ENCODE measurements at regions not wholly inside any gene's neighbourhood (a gene's known extent, or its start where the extent isn't known, plus 50 kb on each side); places are given as distances from the start of the nearest gene placed in this dataset.
"Not testable (repeated sequence)": the region's sequence is repeated elsewhere in the genome, so short reads cannot be mapped to it uniquely, and the experiment has no call there.

- H3K9me3 ChIP-seq = no peaks in the 10 kb centered on the region
- intact Hi-C loops (cut with DNase I) = no loop called here
- H3K27ac ChIP-seq = no peak overlapping the region
- no peak for ATAC-seq
- DNase-seq = no peak
- H3K4me1 ChIP-seq = no peaks in the 10 kb centered on the region
- H3K36me3 ChIP-seq = no peaks in the 10 kb centered on the region
- TF ChIP-seq, protein P1, sequence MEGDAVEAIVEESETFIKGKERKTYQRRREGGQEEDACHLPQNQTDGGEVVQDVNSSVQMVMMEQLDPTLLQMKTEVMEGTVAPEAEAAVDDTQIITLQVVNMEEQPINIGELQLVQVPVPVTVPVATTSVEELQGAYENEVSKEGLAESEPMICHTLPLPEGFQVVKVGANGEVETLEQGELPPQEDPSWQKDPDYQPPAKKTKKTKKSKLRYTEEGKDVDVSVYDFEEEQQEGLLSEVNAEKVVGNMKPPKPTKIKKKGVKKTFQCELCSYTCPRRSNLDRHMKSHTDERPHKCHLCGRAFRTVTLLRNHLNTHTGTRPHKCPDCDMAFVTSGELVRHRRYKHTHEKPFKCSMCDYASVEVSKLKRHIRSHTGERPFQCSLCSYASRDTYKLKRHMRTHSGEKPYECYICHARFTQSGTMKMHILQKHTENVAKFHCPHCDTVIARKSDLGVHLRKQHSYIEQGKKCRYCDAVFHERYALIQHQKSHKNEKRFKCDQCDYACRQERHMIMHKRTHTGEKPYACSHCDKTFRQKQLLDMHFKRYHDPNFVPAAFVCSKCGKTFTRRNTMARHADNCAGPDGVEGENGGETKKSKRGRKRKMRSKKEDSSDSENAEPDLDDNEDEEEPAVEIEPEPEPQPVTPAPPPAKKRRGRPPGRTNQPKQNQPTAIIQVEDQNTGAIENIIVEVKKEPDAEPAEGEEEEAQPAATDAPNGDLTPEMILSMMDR (IDR thresholded peaks at IDR 0.05) = no peak
- no peak overlapping the region for H3K4me3 ChIP-seq
- no peaks in the 10 kb centered on the region for H3K27me3 ChIP-seq (ENCODE audit: low read depth)
Observed at GRCh38 chr4:129852434-129852833, 756.5 kb downstream of the C4orf33 start.

GRCh38 chr4:129853685-129854467 is 757.9 kb downstream of the C4orf33 start:
- H3K9me3 ChIP-seq; H3K36me3 ChIP-seq; H3K27ac ChIP-seq; H3K4me1 ChIP-seq; H3K4me3 ChIP-seq; intact Hi-C loops (cut with DNase I); H3K27me3 ChIP-seq (ENCODE audit: low read depth); DNase-seq; ATAC-seq: not testable (repeated sequence)

- ATAC-seq (no peak), DNase-seq (no peak)
- intact Hi-C loops (cut with DNase I) = no loop called here
- Histone ChIP-seq H3K27ac (no peak overlapping the region), H3K4me3 (no peak overlapping the region), H3K36me3 (no peaks in the 10 kb centered on the region), H3K9me3 (no peaks in the 10 kb centered on the region), H3K27me3 (ENCODE audit: low read depth) (no peaks in the 10 kb centered on the region), H3K4me1 (no peaks in the 10 kb centered on the region)
- TF ChIP-seq, protein P1 (IDR thresholded peaks at IDR 0.05) = no peak
Observed at GRCh38 chr4:129862461-129862860, 766.5 kb downstream of the C4orf33 start.

DNA sequence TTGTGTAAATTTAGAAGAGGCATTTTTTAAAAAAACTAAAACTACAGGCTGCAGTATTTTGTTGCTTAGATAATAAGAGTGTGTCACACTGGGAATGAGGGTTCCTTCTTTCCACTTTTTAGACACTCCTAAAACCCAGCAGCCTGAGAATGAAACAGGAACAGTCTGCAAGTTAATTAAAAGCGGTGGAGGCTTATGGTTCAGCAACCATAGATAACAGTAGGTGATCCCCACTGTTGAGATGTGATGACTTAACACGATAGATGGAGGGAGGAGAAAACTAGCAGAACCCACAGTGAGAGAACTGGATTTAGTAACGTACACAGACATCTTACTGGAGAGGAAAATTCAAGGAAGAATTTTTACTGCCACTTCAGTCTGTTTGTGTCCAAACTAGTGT is 767.3 kb downstream of the C4orf33 start:
- Histone ChIP-seq H3K36me3 (no peaks in the 10 kb centered on the region), H3K4me1 (no peaks in the 10 kb centered on the region), H3K27ac (no peak overlapping the region), H3K27me3 (ENCODE audit: low read depth) (no peaks in the 10 kb centered on the region), H3K4me3 (no peak overlapping the region), H3K9me3 (no peaks in the 10 kb centered on the region)
- TF ChIP-seq, protein P1 (IDR thresholded peaks at IDR 0.05) = no peak
- DNase-seq = no peak
- intact Hi-C loops (cut with DNase I) = no loop called here
- no peak for ATAC-seq

- ATAC-seq (no peak), DNase-seq (no peak)
- intact Hi-C loops (cut with DNase I) = no loop called here
- H3K27me3 ChIP-seq (ENCODE audit: low read depth) = no peaks in the 10 kb centered on the region
- H3K36me3 ChIP-seq = no peaks in the 10 kb centered on the region
- TF ChIP-seq, protein P1 (IDR thresholded peaks at IDR 0.05) = no peak
- no peak overlapping the region for H3K4me3 ChIP-seq
- H3K9me3 ChIP-seq = peaks cover 6% of the 10 kb centered on the region
- H3K27ac ChIP-seq = no peak overlapping the region
- no peaks in the 10 kb centered on the region for H3K4me1 ChIP-seq
Observed at GRCh38 chr4:129883996-129884395, 788.0 kb downstream of the C4orf33 start.

DNA sequence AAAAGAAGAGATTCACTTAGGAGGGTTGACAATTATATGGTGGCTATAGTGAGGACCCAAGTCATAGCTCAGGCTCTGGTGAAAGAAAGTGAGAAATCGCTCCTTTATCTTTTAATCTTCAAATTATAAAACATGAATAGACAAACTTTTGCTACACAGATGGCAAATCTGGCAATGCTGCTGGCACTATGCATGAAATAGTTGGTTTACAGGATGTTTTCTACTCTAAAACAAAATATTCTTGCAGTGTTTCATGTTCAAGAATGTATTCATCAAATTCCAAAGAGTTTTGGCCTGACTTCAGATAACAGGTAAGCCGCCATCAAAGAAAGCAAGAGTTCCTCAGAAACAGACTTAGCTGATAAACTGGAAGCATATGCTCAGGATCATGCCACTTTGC is 801.2 kb downstream of the C4orf33 start:
- no peak for ATAC-seq
- intact Hi-C loops (cut with DNase I) = no loop called here

More for the DNA sequence above, 801.2 kb downstream of the C4orf33 start:
- H3K4me1 ChIP-seq = no peaks in the 10 kb centered on the region
- no peaks in the 10 kb centered on the region for H3K36me3 ChIP-seq
- no peaks in the 10 kb centered on the region for H3K9me3 ChIP-seq
- no peak for DNase-seq
- TF ChIP-seq, protein P1 (IDR thresholded peaks at IDR 0.05) = no peak
- no peak overlapping the region for H3K27ac ChIP-seq
- H3K27me3 ChIP-seq (ENCODE audit: low read depth) = no peaks in the 10 kb centered on the region
- no peak overlapping the region for H3K4me3 ChIP-seq

Data from lower lobe of right lung (tissue), 2 donors.